IMR-90 (cell line): ENCODE measurements at regions not wholly inside any gene's neighbourhood (a gene's known extent, or its start where the extent isn't known, plus 50 kb on each side); places are given as distances from the start of the nearest gene placed in this dataset.

ENCODE experiments used
- ATAC-seq: fragments of 200-7000 bp; cut with Tn5 transposase; 2 replicates; pipeline ENCODE4 v1.9.1; 2020; ENCODE audit warnings: low read depth, mild to moderate bottlenecking, moderate library complexity
- BruUV-seq: library from RNA; stranded (reverse); fragments of 400-500 nt; replicated peaks from 2 replicates; lab custom pipeline; 2021; lab: Mats Ljungman, UMichigan
- CTCF ChIA-PET: fragments of 300-600 bp; formaldehyde crosslinking; extraction: SDS; loops from one replicate; lab custom pipeline; 2021; ENCODE audit warnings: antibody characterized with exemption; lab: Yijun Ruan, JAX
- POLR2A ChIA-PET: fragments of 300-600 bp; sonication (Branson Sonifier 250); formaldehyde crosslinking; loops from one replicate; lab custom pipeline; 2022; ENCODE audit warnings: antibody characterized with exemption; ENCODE audit not compliant: unreplicated experiment; lab: Charles Lee
- DNase-seq: peaks from one replicate; pipeline ENCODE4 v3.0.0; 2013
- H2AFZ ChIP-seq: replicated peaks from 2 replicates; pipeline ENCODE3; 2013; ENCODE audit warnings: low read length, mild to moderate bottlenecking; ENCODE audit not compliant: poor library complexity
- H2AK5ac ChIP-seq: 2 replicates; pipeline ENCODE4 v1.6.1; 2013; ENCODE audit warnings: low read depth, low read length, inconsistent platforms
- H2AK9ac ChIP-seq: replicated peaks from 2 replicates; pipeline ENCODE3; 2013; ENCODE audit warnings: mild to moderate bottlenecking, low read depth, low read length, moderate library complexity; ENCODE audit not compliant: poor library complexity
- H2BK120ac ChIP-seq: 2 replicates; pipeline ENCODE4 v1.6.1; 2013; ENCODE audit warnings: low read depth, low read length, inconsistent platforms
- H2BK15ac ChIP-seq: 3 replicates; pipeline ENCODE4 v1.6.1; 2013; ENCODE audit warnings: low read depth, low read length, inconsistent platforms
- H2BK20ac ChIP-seq: 2 replicates; pipeline ENCODE4 v1.6.1; 2013; ENCODE audit warnings: low read depth, mild to moderate bottlenecking, inconsistent platforms, low read length, moderate library complexity
- H2BK5ac ChIP-seq: 2 replicates; pipeline ENCODE4 v1.6.1; 2013; ENCODE audit warnings: mild to moderate bottlenecking, low read depth, low read length, inconsistent platforms; ENCODE audit not compliant: poor library complexity, severe bottlenecking
- H3K14ac ChIP-seq: replicated peaks from 2 replicates; pipeline ENCODE4 v1.6.1; 2013; ENCODE audit warnings: low read depth, low read length, inconsistent platforms
- H3K18ac ChIP-seq: 2 replicates; pipeline ENCODE4 v1.6.1; 2013; ENCODE audit warnings: low read depth, low read length, control low read depth
- H3K23ac ChIP-seq: 2 replicates; pipeline ENCODE4 v1.6.1; 2013; ENCODE audit warnings: low read depth, low read length, inconsistent platforms
- H3K27ac ChIP-seq: 2 replicates; pipeline ENCODE4 v1.5.1; 2013; ENCODE audit warnings: mild to moderate bottlenecking, control low read depth, low read length; ENCODE audit not compliant: insufficient read depth
- H3K27me3 ChIP-seq: 2 replicates; pipeline ENCODE4 v1.6.1; 2013; ENCODE audit warnings: low read length; ENCODE audit not compliant: control insufficient read depth, insufficient read depth
- H3K36me3 ChIP-seq: 2 replicates; pipeline ENCODE4 v1.6.1; 2013; ENCODE audit warnings: low read length, mixed read lengths; ENCODE audit not compliant: control insufficient read depth, insufficient read depth
- H3K4ac ChIP-seq: 2 replicates; pipeline ENCODE4 v1.6.1; 2013; ENCODE audit warnings: low read depth, low read length, inconsistent platforms
- H3K4me1 ChIP-seq: 2 replicates; pipeline ENCODE4 v1.6.1; 2013; ENCODE audit warnings: low read length, mixed read lengths; ENCODE audit not compliant: control insufficient read depth, insufficient read depth
- H3K4me2 ChIP-seq: 2 replicates; pipeline ENCODE4 v1.6.1; 2013; ENCODE audit warnings: low read depth, mild to moderate bottlenecking, control low read depth, low read length, moderate library complexity
- H3K4me3 ChIP-seq: 2 replicates; pipeline ENCODE4 v1.5.1; 2013; ENCODE audit warnings: low read depth, mild to moderate bottlenecking, control low read depth, low read length, moderate library complexity; ENCODE audit not compliant: insufficient read depth
- H3K56ac ChIP-seq: 2 replicates; pipeline ENCODE4 v1.6.1; 2013; ENCODE audit warnings: low read length, inconsistent platforms; ENCODE audit not compliant: insufficient read depth; ENCODE audit errors: extremely low read depth
- H3K79me1 ChIP-seq, 2 experiments: 2 replicates each; pipeline ENCODE4 v1.6.1; 2013; ENCODE audit warnings: low read length in 2 of 2, inconsistent platforms in 1 of 2, low read depth in 1 of 2
- H3K9ac ChIP-seq: 2 replicates; pipeline ENCODE4 v1.6.1; 2013; ENCODE audit warnings: low read depth, low read length, control low read depth
- H3K9me1 ChIP-seq: 2 replicates; pipeline ENCODE4 v1.6.1; 2013; ENCODE audit warnings: low read length, inconsistent platforms; ENCODE audit not compliant: insufficient read depth
- H3K9me3 ChIP-seq: 2 replicates; pipeline ENCODE4 v1.6.1; 2013; ENCODE audit warnings: low read length; ENCODE audit not compliant: control insufficient read depth, insufficient read depth
- H4K20me1 ChIP-seq: 2 replicates; pipeline ENCODE4 v1.6.1; 2013; ENCODE audit warnings: low read length, inconsistent platforms; ENCODE audit not compliant: insufficient read depth
- H4K5ac ChIP-seq: 2 replicates; pipeline ENCODE4 v1.6.1; 2013; ENCODE audit warnings: mild to moderate bottlenecking, low read depth, low read length, control low read depth
- H4K8ac ChIP-seq, 2 experiments: 2 replicates each; pipeline ENCODE4 v1.6.1; 2013; ENCODE audit warnings: low read depth in 2 of 2, low read length in 2 of 2, control low read depth in 1 of 2, inconsistent platforms in 1 of 2
- H4K91ac ChIP-seq: 2 replicates; pipeline ENCODE4 v1.6.1; 2013; ENCODE audit warnings: low read depth, low read length, inconsistent platforms; ENCODE audit not compliant: insufficient read depth
- BHLHE40 ChIP-seq: fragments of 150-350 bp; IDR thresholded peaks from 2 replicates; pipeline ENCODE4 v1.6.1; 2016; ENCODE audit warnings: mild to moderate bottlenecking, low read depth, low read length
- CEBPB ChIP-seq: IDR thresholded peaks from 2 replicates; pipeline ENCODE4 v1.6.1; 2012; ENCODE audit warnings: low read depth, low read length, improper control_type of control experiment
- CHD1 ChIP-seq: IDR thresholded peaks from 2 replicates; pipeline ENCODE4 v1.6.1; 2012; ENCODE audit warnings: low read depth, low read length, improper control_type of control experiment
- FOS ChIP-seq: fragments of 150-350 bp; IDR thresholded peaks from 2 replicates; pipeline ENCODE4 v1.6.1; 2016; ENCODE audit warnings: low read depth, low read length
- MAFK ChIP-seq: IDR thresholded peaks from 2 replicates; pipeline ENCODE4 v1.6.1; 2012; ENCODE audit warnings: low read depth, low read length, improper control_type of control experiment
- MAZ ChIP-seq: IDR thresholded peaks from 2 replicates; pipeline ENCODE4 v1.6.1; 2012; ENCODE audit warnings: low read depth, mild to moderate bottlenecking, low read length, improper control_type of control experiment, moderate library complexity, borderline replicate concordance
- MXI1 ChIP-seq: IDR thresholded peaks from 2 replicates; pipeline ENCODE4 v1.6.1; 2012; ENCODE audit warnings: low read depth, mild to moderate bottlenecking, low read length, moderate library complexity, borderline replicate concordance
- NFE2L2 ChIP-seq: fragments of 150-350 bp; IDR thresholded peaks from 2 replicates; pipeline ENCODE4 v1.6.1; 2016; ENCODE audit warnings: low read depth, mild to moderate bottlenecking, low read length
- POLR2A ChIP-seq: IDR thresholded peaks from 2 replicates; pipeline ENCODE4 v1.6.1; 2012; ENCODE audit warnings: mild to moderate bottlenecking, low read depth, low read length
- RAD21 ChIP-seq: IDR thresholded peaks from 2 replicates; pipeline ENCODE4 v1.6.1; 2012; ENCODE audit warnings: low read length, improper control_type of control experiment
- RCOR1 ChIP-seq: IDR thresholded peaks from 2 replicates; pipeline ENCODE4 v1.6.1; 2012; ENCODE audit warnings: mild to moderate bottlenecking, low read length, improper control_type of control experiment; ENCODE audit not compliant: insufficient replicate concordance
- RFX5 ChIP-seq: IDR thresholded peaks from 2 replicates; pipeline ENCODE4 v1.8.0; 2012; ENCODE audit warnings: low read depth, mild to moderate bottlenecking, low read length, moderate library complexity
- SMC3 ChIP-seq: fragments of 150-350 bp; IDR thresholded peaks from 2 replicates; pipeline ENCODE4 v1.6.1; 2016; ENCODE audit warnings: low read depth, mild to moderate bottlenecking, antibody characterized with exemption, low read length, moderate library complexity
- WGBS, 2 experiments: methylation state at CpG; one replicate each; pipeline versions ENCODE4 v1.1.5 to v1.1.7; 2013; ENCODE audit warnings: missing lambda C conversion rate in 2 of 2; ENCODE audit not compliant: insufficient read length in 1 of 2; ENCODE audit errors: extremely low coverage in 2 of 2; 5-methylcytosine and 5-hydroxymethylcytosine counted together
- dilution Hi-C: fragments of 300-500 bp; cut with HindIII; formaldehyde crosslinking; loops from one replicate; pipeline ENCODE4 v1.14.3; 2018; ENCODE audit warnings: low sequenced_read_pairs; ENCODE audit not compliant: unreplicated experiment
- in situ Hi-C: fragments of 300-500 bp; cut with MboI; formaldehyde crosslinking; loops from 3 replicates; pipeline ENCODE4 v1.14.3; 2019; ENCODE audit warnings: low sequenced_read_pairs, inconsistent platforms, mixed read lengths
- intact Hi-C: fragments of 100-400 bp; cut with micrococcal nuclease; formaldehyde crosslinking; loops from 2 replicates; pipeline ENCODE4 v1.10.0; 2022
- TF ChIP-seq, protein P1 (sequence below): conservative IDR thresholded peaks from 2 replicates; pipeline ENCODE4 v1.5.1; 2012; ENCODE audit warnings: mild to moderate bottlenecking, low read depth, low read length, improper control_type of control experiment
- TF ChIP-seq, protein P2 (sequence below): fragments of 150-350 bp; IDR thresholded peaks from 2 replicates; pipeline ENCODE4 v1.6.1; 2016; ENCODE audit warnings: low read depth, mild to moderate bottlenecking, low read length, moderate library complexity, borderline replicate concordance
- TF ChIP-seq, protein P3 (sequence below): fragments of 150-350 bp; IDR thresholded peaks from 2 replicates; pipeline ENCODE4 v1.6.1; 2017; ENCODE audit warnings: mild to moderate bottlenecking, antibody characterized with exemption, low read length, low read depth

DNA sequence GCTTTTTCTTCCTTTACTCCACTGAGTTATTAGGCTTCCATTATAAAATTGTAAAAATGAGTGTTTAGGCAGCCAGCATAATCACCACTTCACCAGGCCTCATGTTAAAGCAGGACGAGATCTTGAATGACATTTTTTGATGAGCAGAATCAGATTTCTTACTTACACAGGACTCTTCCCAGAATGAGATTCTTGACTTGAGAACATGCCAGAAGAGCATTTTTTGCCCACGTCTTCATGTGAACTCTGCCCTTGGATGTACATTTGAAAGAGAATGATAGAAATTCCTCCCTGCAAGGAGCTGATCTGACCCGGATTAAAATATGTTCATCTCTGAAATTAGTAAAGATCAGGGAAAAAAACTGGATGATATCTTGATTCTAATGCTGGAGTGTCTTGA lies 212.1 kb upstream of the ADRA1B start:
- H3K9me3 ChIP-seq, result peaks cover 4% of the 10 kb centered on the region; the same call in 1 of the 2 replicates
- in situ Hi-C loops, result no loop called here
- H4K5ac ChIP-seq, result no peak overlapping the region
- no peak overlapping the region for H2AK9ac ChIP-seq
- H2BK15ac ChIP-seq, result no peak overlapping the region
- no peak overlapping the region for H3K23ac ChIP-seq
- CTCF ChIA-PET, result no interaction called here
- H4K8ac ChIP-seq, result no peak overlapping the region
- H4K91ac ChIP-seq, result no peak overlapping the region
- H2BK5ac ChIP-seq, result no peak overlapping the region
- TF ChIP-seq RCOR1 (no peak), FOS (no peak), POLR2A (no peak), SMC3 (no peak), CHD1 (no peak), RFX5 (no peak), MXI1 (no peak), CEBPB (no peak), RAD21 (no peak), NFE2L2 (no peak), MAFK (no peak), MAZ (no peak), BHLHE40 (no peak)
- TF ChIP-seq, protein P1, sequence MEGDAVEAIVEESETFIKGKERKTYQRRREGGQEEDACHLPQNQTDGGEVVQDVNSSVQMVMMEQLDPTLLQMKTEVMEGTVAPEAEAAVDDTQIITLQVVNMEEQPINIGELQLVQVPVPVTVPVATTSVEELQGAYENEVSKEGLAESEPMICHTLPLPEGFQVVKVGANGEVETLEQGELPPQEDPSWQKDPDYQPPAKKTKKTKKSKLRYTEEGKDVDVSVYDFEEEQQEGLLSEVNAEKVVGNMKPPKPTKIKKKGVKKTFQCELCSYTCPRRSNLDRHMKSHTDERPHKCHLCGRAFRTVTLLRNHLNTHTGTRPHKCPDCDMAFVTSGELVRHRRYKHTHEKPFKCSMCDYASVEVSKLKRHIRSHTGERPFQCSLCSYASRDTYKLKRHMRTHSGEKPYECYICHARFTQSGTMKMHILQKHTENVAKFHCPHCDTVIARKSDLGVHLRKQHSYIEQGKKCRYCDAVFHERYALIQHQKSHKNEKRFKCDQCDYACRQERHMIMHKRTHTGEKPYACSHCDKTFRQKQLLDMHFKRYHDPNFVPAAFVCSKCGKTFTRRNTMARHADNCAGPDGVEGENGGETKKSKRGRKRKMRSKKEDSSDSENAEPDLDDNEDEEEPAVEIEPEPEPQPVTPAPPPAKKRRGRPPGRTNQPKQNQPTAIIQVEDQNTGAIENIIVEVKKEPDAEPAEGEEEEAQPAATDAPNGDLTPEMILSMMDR, result no peak
- TF ChIP-seq, protein P2, sequence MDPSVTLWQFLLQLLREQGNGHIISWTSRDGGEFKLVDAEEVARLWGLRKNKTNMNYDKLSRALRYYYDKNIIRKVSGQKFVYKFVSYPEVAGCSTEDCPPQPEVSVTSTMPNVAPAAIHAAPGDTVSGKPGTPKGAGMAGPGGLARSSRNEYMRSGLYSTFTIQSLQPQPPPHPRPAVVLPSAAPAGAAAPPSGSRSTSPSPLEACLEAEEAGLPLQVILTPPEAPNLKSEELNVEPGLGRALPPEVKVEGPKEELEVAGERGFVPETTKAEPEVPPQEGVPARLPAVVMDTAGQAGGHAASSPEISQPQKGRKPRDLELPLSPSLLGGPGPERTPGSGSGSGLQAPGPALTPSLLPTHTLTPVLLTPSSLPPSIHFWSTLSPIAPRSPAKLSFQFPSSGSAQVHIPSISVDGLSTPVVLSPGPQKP, result no peak
- TF ChIP-seq, protein P3, sequence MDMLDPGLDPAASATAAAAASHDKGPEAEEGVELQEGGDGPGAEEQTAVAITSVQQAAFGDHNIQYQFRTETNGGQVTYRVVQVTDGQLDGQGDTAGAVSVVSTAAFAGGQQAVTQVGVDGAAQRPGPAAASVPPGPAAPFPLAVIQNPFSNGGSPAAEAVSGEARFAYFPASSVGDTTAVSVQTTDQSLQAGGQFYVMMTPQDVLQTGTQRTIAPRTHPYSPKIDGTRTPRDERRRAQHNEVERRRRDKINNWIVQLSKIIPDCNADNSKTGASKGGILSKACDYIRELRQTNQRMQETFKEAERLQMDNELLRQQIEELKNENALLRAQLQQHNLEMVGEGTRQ, result no peak
- no peaks in the 10 kb centered on the region for H3K4me1 ChIP-seq
- no peak overlapping the region for H2AFZ ChIP-seq
- H3K56ac ChIP-seq, result no peak overlapping the region
- dilution Hi-C loops, result no loop called here
- POLR2A ChIA-PET, result no interaction called here
- no peak overlapping the region for H3K4me3 ChIP-seq
- DNase-seq, result peak; percentile 10
- H4K20me1 ChIP-seq, result no peaks in the 10 kb centered on the region
- BruUV-seq, result no TSS peak
- intact Hi-C loops, result no loop called here
- WGBS, 2 experiments, result no CpG with 5 or more reads among the region's 3 CpGs
- H3K4me2 ChIP-seq, result no peak overlapping the region
- ATAC-seq, result no peak
- no peaks in the 10 kb centered on the region for H3K9me1 ChIP-seq
- no peak overlapping the region for H3K4ac ChIP-seq
- H3K18ac ChIP-seq, result no peak overlapping the region
- H2BK120ac ChIP-seq, result no peak overlapping the region
- H3K27me3 ChIP-seq, result peaks cover 20% of the 10 kb centered on the region
- H2BK20ac ChIP-seq, result no peak overlapping the region
- H3K79me1 ChIP-seq, result no peaks in the 10 kb centered on the region
- H3K27ac ChIP-seq, result no peak overlapping the region
- no peak overlapping the region for H2AK5ac ChIP-seq
- H3K14ac ChIP-seq, result no peak overlapping the region
- H3K9ac ChIP-seq, result no peak overlapping the region
- H3K36me3 ChIP-seq, result no peaks in the 10 kb centered on the region
